ENCODE measurements at regions not wholly inside any gene's neighbourhood (a gene's known extent, or its start where the extent isn't known, plus 50 kb on each side); places are given as distances from the start of the nearest gene placed in this dataset.

- no peak for DNase-seq (ENCODE audit: low read depth, low spot score)
Observed at GRCh38 chr13:22126433-22127021, 455.7 kb downstream of the FGF9 start.

- DNase-seq (ENCODE audit: low read depth, low spot score) = no peak
Observed at GRCh38 chr13:22127277-22128164, 456.6 kb downstream of the FGF9 start.

GRCh38 chr13:22128441-22129408 lies 457.9 kb downstream of the FGF9 start:
- no peak for DNase-seq (ENCODE audit: low read depth, low spot score)

- no peak for DNase-seq (ENCODE audit: low read depth, low spot score)
Observed at GRCh38 chr13:22130254-22130653, 459.4 kb downstream of the FGF9 start.

GRCh38 chr13:22134261-22134660 lies 463.4 kb downstream of the FGF9 start:
- no peak for DNase-seq (ENCODE audit: low read depth, low spot score)

GRCh38 chr13:22135446-22135845 lies 464.6 kb downstream of the FGF9 start:
- DNase-seq (ENCODE audit: low read depth, low spot score) = no peak

GRCh38 chr13:22137361-22138050 lies 466.6 kb downstream of the FGF9 start:
- no peak for DNase-seq (ENCODE audit: low read depth, low spot score)

GRCh38 chr13:22138947-22139346 lies 468.1 kb downstream of the FGF9 start:
- DNase-seq (ENCODE audit: low read depth, low spot score) = no peak

GRCh38 chr13:22141716-22142115 lies 470.8 kb downstream of the FGF9 start:
- DNase-seq (ENCODE audit: low read depth, low spot score) = no peak

GRCh38 chr13:22143671-22144070 lies 472.8 kb downstream of the FGF9 start:
- no peak for DNase-seq (ENCODE audit: low read depth, low spot score)

- no peak for DNase-seq (ENCODE audit: low read depth, low spot score)
Observed at GRCh38 chr13:22144806-22145205, 473.9 kb downstream of the FGF9 start.

GRCh38 chr13:22148187-22148586 lies 477.3 kb downstream of the FGF9 start:
- DNase-seq (ENCODE audit: low read depth, low spot score) = no peak

GRCh38 chr13:22152751-22153150 lies 481.9 kb downstream of the FGF9 start:
- no peak for DNase-seq (ENCODE audit: low read depth, low spot score)

GRCh38 chr13:22154041-22154440 lies 483.2 kb downstream of the FGF9 start:
- DNase-seq (ENCODE audit: low read depth, low spot score) = no peak

- DNase-seq (ENCODE audit: low read depth, low spot score) = no peak
Observed at GRCh38 chr13:22161871-22162270, 491.0 kb downstream of the FGF9 start.

GRCh38 chr13:22162889-22163288 lies 492.0 kb downstream of the FGF9 start:
- DNase-seq (ENCODE audit: low read depth, low spot score) = no peak

- DNase-seq (ENCODE audit: low read depth, low spot score) = no peak
Observed at GRCh38 chr13:22168437-22169190, 497.7 kb downstream of the FGF9 start.

GRCh38 chr13:22169473-22169872 lies 498.6 kb downstream of the FGF9 start:
- DNase-seq (ENCODE audit: low read depth, low spot score) = no peak

- no peak for DNase-seq (ENCODE audit: low read depth, low spot score)
Observed at GRCh38 chr13:22173610-22174009, 502.7 kb downstream of the FGF9 start.

- DNase-seq (ENCODE audit: low read depth, low spot score) = no peak
Observed at GRCh38 chr13:22175241-22175640, 504.4 kb downstream of the FGF9 start.

- DNase-seq (ENCODE audit: low read depth, low spot score) = no peak
Observed at GRCh38 chr13:22175815-22176214, 504.9 kb downstream of the FGF9 start.

Measured in activated naive CD8-positive, alpha-beta T cell treated with anti-CD3 and anti-CD28 coated beads, Interleukin-2, amount 50 U/mL, for 16 hours (primary cell).